HCT116 (cell line): ENCODE measurements at regions not wholly inside any gene's neighbourhood (a gene's known extent, or its start where the extent isn't known, plus 50 kb on each side); places are given as distances from the start of the nearest gene placed in this dataset.

ENCODE experiments used
- ATAC-seq: fragments of 200-7000 bp; cut with Tn5 transposase; 2 replicates; pipeline ENCODE4 v1.9.1; 2020; ENCODE audit warnings: mild to moderate bottlenecking, moderate library complexity
- BruUV-seq: library from RNA; stranded (reverse); fragments of 400-500 nt; replicated peaks from 2 replicates; lab custom pipeline; 2021; lab: Mats Ljungman, UMichigan
- CTCF ChIA-PET: fragments of 300-600 bp; sonication (Branson Sonifier 250); formaldehyde crosslinking; loops from one replicate; lab custom pipeline; 2021; ENCODE audit warnings: antibody characterized with exemption; lab: Charles Lee
- POLR2A ChIA-PET: fragments of 300-600, 350-600 bp; sonication (Branson Sonifier 250); formaldehyde crosslinking; loops from one replicate; lab custom pipeline; 2021; ENCODE audit warnings: antibody characterized with exemption; lab: Charles Lee
- RAD21 ChIA-PET, 2 experiments: fragments of 300-600 bp; sonication (Branson Sonifier 250); formaldehyde crosslinking; loops; one replicate each; lab custom pipeline; 2023; ENCODE audit warnings: low total read pairs in 2 of 2; ENCODE audit not compliant: uncharacterized antibody in 2 of 2, unreplicated experiment in 2 of 2, low non-redundant PET in 1 of 2; lab: Charles Lee
- DNase-seq: peaks from one replicate; pipeline ENCODE4 v3.0.0-alpha.2; 2010; ENCODE audit warnings: low read depth, low spot score
- H2AFZ ChIP-seq: fragments of 200-600 bp; shearing (Covaris generic), sonication (generic); 2 replicates; pipeline ENCODE4 v1.6.1; 2017; ENCODE audit warnings: low read depth, mixed run types, mixed read lengths, antibody characterized with exemption, low read length; ENCODE audit not compliant: poor library complexity, severe bottlenecking
- H3K27ac ChIP-seq: 2 replicates; pipeline ENCODE4 v1.5.1; 2012; ENCODE audit warnings: low read depth, low read length
- H3K27me3 ChIP-seq: fragments of 200-600 bp; sonication (generic); 2 replicates; pipeline ENCODE4 v1.6.1; 2016; ENCODE audit warnings: mixed run types, low read length, mixed read lengths; ENCODE audit not compliant: insufficient read depth
- H3K36me3 ChIP-seq, 2 experiments: fragments of 200-500 bp in 1 of 2; fragments of 200-600 bp in 1 of 2; sonication (Bioruptor generic) in 1 of 2; sonication (generic) in 1 of 2; 2 replicates each; pipeline versions ENCODE4 v1.5.1 to v1.6.1; 2014 to 2016; ENCODE audit warnings: low read length in 2 of 2, inconsistent platforms in 1 of 2, mixed read lengths in 1 of 2, mixed run types in 1 of 2; ENCODE audit not compliant: insufficient read depth in 2 of 2, control insufficient read depth in 1 of 2
- H3K4me1 ChIP-seq, 2 experiments: fragments of 200-600 bp in 1 of 2; sonication (generic) in 1 of 2; 2 replicates each; pipeline versions ENCODE4 v1.5.1 to v1.6.1; 2012 to 2017; ENCODE audit warnings: low read length in 2 of 2, inconsistent platforms in 1 of 2, mild to moderate bottlenecking in 1 of 2, mixed read lengths in 1 of 2, mixed run types in 1 of 2, moderate library complexity in 1 of 2; ENCODE audit not compliant: insufficient read depth in 2 of 2, control insufficient read depth in 1 of 2
- H3K4me2 ChIP-seq: fragments of 200-600 bp; sonication (generic); 2 replicates; pipeline ENCODE4 v1.6.1; 2017; ENCODE audit warnings: mixed run types, low read length, mixed read lengths
- H3K4me3 ChIP-seq, 2 experiments: fragments of 200-600 bp in 1 of 2; sonication (generic) in 1 of 2; replicated peaks in 1 of 2; 2 replicates each; pipeline ENCODE4 v1.5.1; 2011 to 2016; ENCODE audit warnings: low read length in 2 of 2, control low read depth in 1 of 2, low read depth in 1 of 2, mild to moderate bottlenecking in 1 of 2, mixed read lengths in 1 of 2, mixed run types in 1 of 2
- H3K79me2 ChIP-seq: fragments of 200-600 bp; sonication (generic); 2 replicates; pipeline ENCODE4 v1.6.1; 2017; ENCODE audit warnings: mild to moderate bottlenecking, mixed run types, low read length, moderate library complexity, mixed read lengths; ENCODE audit not compliant: insufficient read depth
- H3K9ac ChIP-seq: fragments of 200-600 bp; sonication (generic); 2 replicates; pipeline ENCODE4 v1.6.1; 2016; ENCODE audit warnings: low read length, mixed read lengths
- H3K9me2 ChIP-seq: fragments of 200-600 bp; sonication (generic), shearing (Covaris generic); 2 replicates; pipeline ENCODE4 v1.6.1; 2017; ENCODE audit warnings: mixed run types, mild to moderate bottlenecking, moderate library complexity; ENCODE audit not compliant: insufficient read depth
- H3K9me3 ChIP-seq, 2 experiments: fragments of 200-500 bp in 1 of 2; fragments of 200-600 bp in 1 of 2; sonication (Bioruptor generic) in 1 of 2; sonication (generic) in 1 of 2; 2 replicates each; pipeline ENCODE4 v1.6.1; 2014 to 2017; ENCODE audit warnings: low read length in 2 of 2, mixed read lengths in 2 of 2, inconsistent platforms in 1 of 2, low read depth in 1 of 2, mild to moderate bottlenecking in 1 of 2, mixed run types in 1 of 2, moderate library complexity in 1 of 2; ENCODE audit not compliant: control insufficient read depth in 1 of 2, insufficient read depth in 1 of 2
- H4K20me1 ChIP-seq: fragments of 200-600 bp; sonication (generic), shearing (Covaris generic); 2 replicates; pipeline ENCODE4 v1.6.1; 2017; ENCODE audit warnings: mixed run types, mild to moderate bottlenecking, moderate library complexity; ENCODE audit not compliant: insufficient read depth
- CBX3 ChIP-seq: IDR thresholded peaks from 2 replicates; pipeline ENCODE4 v1.6.1; 2012; ENCODE audit warnings: low read depth
- CEBPB ChIP-seq: IDR thresholded peaks from 2 replicates; pipeline ENCODE4 v1.6.1; 2012; ENCODE audit warnings: low read depth
- CTCF ChIP-seq, 3 experiments: fragments of 200-600 bp in 1 of 3; sonication (generic) in 1 of 3; IDR thresholded peaks in 2 of 3; conservative IDR thresholded peaks in 1 of 3; 2 replicates each; pipeline ENCODE4 v1.5.1; 2012 to 2017; ENCODE audit warnings: low read depth in 2 of 3, low read length in 2 of 3, antibody characterized with exemption in 1 of 3, borderline replicate concordance in 1 of 3, control low read depth in 1 of 3, mild to moderate bottlenecking in 1 of 3, mixed read lengths in 1 of 3, mixed run types in 1 of 3, moderate library complexity in 1 of 3; ENCODE audit not compliant: insufficient read depth in 1 of 3
- EGR1 ChIP-seq: IDR thresholded peaks from 2 replicates; pipeline ENCODE4 v1.6.1; 2012; ENCODE audit warnings: low read depth
- ELF1 ChIP-seq: IDR thresholded peaks from 2 replicates; pipeline ENCODE4 v1.6.1; 2012; ENCODE audit warnings: low read depth, borderline replicate concordance
- EZH2 ChIP-seq: fragments of 200-600 bp; sonication (generic); IDR thresholded peaks from 2 replicates; pipeline ENCODE4 v1.6.1; 2017; ENCODE audit warnings: antibody characterized with exemption, mixed run types
- EZH2phosphoT487 ChIP-seq: fragments of 200-600 bp; IDR thresholded peaks from 2 replicates; pipeline ENCODE4 v1.6.1; 2018; ENCODE audit warnings: antibody characterized with exemption, borderline replicate concordance
- MAX ChIP-seq: IDR thresholded peaks from 2 replicates; pipeline ENCODE4 v1.6.1; 2012
- POLR2A ChIP-seq: IDR thresholded peaks from 2 replicates; pipeline ENCODE4 v1.7.0; 2011; ENCODE audit warnings: borderline replicate concordance; ENCODE audit not compliant: insufficient read depth, insufficient read length; ENCODE audit errors: extremely low read depth
- POLR2AphosphoS5 ChIP-seq: IDR thresholded peaks from 2 replicates; pipeline ENCODE4 v1.6.1; 2011; ENCODE audit warnings: mild to moderate bottlenecking, low read depth, low read length, moderate library complexity
- RAD21 ChIP-seq: IDR thresholded peaks from 2 replicates; pipeline ENCODE4 v1.6.1; 2012; ENCODE audit warnings: low read depth, mild to moderate bottlenecking
- REST ChIP-seq: IDR thresholded peaks from 2 replicates; pipeline ENCODE4 v1.6.1; 2012; ENCODE audit warnings: low read depth
- SP1 ChIP-seq: IDR thresholded peaks from 2 replicates; pipeline ENCODE4 v1.6.1; 2012; ENCODE audit warnings: low read depth
- SRF ChIP-seq: IDR thresholded peaks from 2 replicates; pipeline ENCODE4 v1.6.1; 2012; ENCODE audit warnings: low read depth
- TCF7L2 ChIP-seq: IDR thresholded peaks from 2 replicates; pipeline ENCODE4 v1.7.0; 2011; ENCODE audit warnings: borderline replicate concordance, inconsistent platforms; ENCODE audit not compliant: insufficient read depth, insufficient read length; ENCODE audit errors: extremely low read depth
- YY1 ChIP-seq: IDR thresholded peaks from 2 replicates; pipeline ENCODE4 v1.6.1; 2011; ENCODE audit warnings: low read length, low read depth, moderate library complexity, mild to moderate bottlenecking; ENCODE audit not compliant: insufficient replicate concordance; ENCODE audit errors: extremely low read depth
- ZBTB33 ChIP-seq: IDR thresholded peaks from 2 replicates; pipeline ENCODE4 v1.6.1; 2011; ENCODE audit warnings: mild to moderate bottlenecking, low read length, moderate library complexity; ENCODE audit not compliant: insufficient replicate concordance; ENCODE audit errors: extremely low read depth
- ZFX ChIP-seq: fragments of 450-650 bp; IDR thresholded peaks from 2 replicates; pipeline ENCODE4 v1.6.1; 2017
- ZNF274 ChIP-seq: fragments of 200-500 bp; sonication (Bioruptor generic); IDR thresholded peaks from 2 replicates; pipeline ENCODE4 v1.6.1; 2014; ENCODE audit warnings: mild to moderate bottlenecking, low read depth, low read length, inconsistent platforms
- intact Hi-C: fragments of 100-400 bp; cut with micrococcal nuclease; formaldehyde crosslinking; loops from 2 replicates; pipeline ENCODE4 v1.10.0; 2022

GRCh38 chr3:105930733-105931132 lies 61.9 kb upstream of the CBLB start:
- RAD21 ChIA-PET = no interaction called here
- Histone ChIP-seq H3K9me2 (no peaks in the 10 kb centered on the region), H3K9me3 (no peaks in the 10 kb centered on the region), H2AFZ (no peak overlapping the region), H3K27me3 (no peaks in the 10 kb centered on the region), H3K4me2 (no peak overlapping the region), H3K36me3 (no peaks in the 10 kb centered on the region), H3K4me3 (no peak overlapping the region), H3K27ac (no peak overlapping the region), H3K9ac (no peak overlapping the region), H3K79me2 (no peaks in the 10 kb centered on the region), H3K4me1 (no peaks in the 10 kb centered on the region), H4K20me1 (no peaks in the 10 kb centered on the region)
- intact Hi-C loops = no loop called here
- no TSS peak for BruUV-seq
- POLR2A ChIA-PET = no interaction called here
- ATAC-seq = no peak
- TF ChIP-seq ZFX = no peak
- no peak for TF ChIP-seq TCF7L2
- no peak for TF ChIP-seq YY1
- no peak for TF ChIP-seq CEBPB
- no peak for TF ChIP-seq SRF
- TF ChIP-seq REST = no peak
- no peak for TF ChIP-seq EZH2phosphoT487
- TF ChIP-seq SP1 = no peak
- no peak for TF ChIP-seq CBX3
- TF ChIP-seq ZNF274 = no peak
- no peak for TF ChIP-seq ELF1
- no peak for TF ChIP-seq POLR2AphosphoS5
- no peak for TF ChIP-seq RAD21
- no peak for TF ChIP-seq CTCF (IDR thresholded peaks at IDR 0.05 in 2 of 3, conservative IDR thresholded peaks at IDR 0.05 in 1 of 3; ENCODE audit: borderline replicate concordance in 1 of 3, insufficient read depth in 1 of 3, low read depth in 2 of 3, low read length in 2 of 3)
- no peak for TF ChIP-seq EGR1
- TF ChIP-seq EZH2 = no peak
- TF ChIP-seq ZBTB33 = no peak
- TF ChIP-seq MAX = no peak
- no peak for TF ChIP-seq POLR2A
- no peak for DNase-seq
- CTCF ChIA-PET = no interaction called here
